ENCODE measurements at regions not wholly inside any gene's neighbourhood (a gene's known extent, or its start where the extent isn't known, plus 50 kb on each side); places are given as distances from the start of the nearest gene placed in this dataset.

DNA sequence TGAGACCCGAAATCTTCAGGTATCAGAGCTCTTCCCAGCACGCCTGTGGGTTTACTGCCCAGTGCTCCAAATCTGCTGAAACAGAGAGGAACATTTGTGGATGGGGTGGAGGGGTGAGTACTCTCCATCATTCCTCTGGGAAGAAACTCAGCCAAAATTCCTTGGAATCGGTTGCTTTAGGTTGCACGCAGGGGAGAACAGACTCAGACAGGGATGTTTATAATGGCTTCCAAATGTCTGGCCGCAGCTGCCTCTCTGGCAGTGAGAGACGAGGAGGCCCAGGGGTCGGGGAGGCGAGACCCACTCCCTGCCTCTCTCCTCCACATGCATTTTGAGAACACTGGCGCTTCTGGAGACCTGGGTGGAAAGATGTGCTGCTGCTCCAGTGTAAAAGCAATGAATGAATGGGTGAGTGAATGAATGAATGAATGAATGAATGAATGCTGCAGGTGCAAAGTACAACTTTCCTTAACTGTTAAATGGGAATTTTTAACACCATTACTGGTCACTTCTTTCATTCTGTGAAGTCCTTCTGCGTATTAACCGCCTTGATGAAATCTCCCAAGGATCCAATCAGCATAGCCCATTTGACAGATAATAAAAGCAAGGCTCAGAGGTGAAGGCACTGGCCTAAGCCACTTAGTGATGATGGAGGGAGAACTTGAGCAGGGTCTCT, 437.4 kb downstream of the MIAT start:
- Mint-ChIP-seq H3K27me3 (ENCODE audit: low read depth) (no peaks in the 10 kb centered on the region), H3K4me3 (no peak overlapping the region), H3K27ac (ENCODE audit: unreplicated experiment) (no peak overlapping the region), H3K9me3 (no peaks in the 10 kb centered on the region), H3K4me1 (peaks cover 4% of the 10 kb centered on the region), H3K36me3 (ENCODE audit: low read depth) (no peaks in the 10 kb centered on the region)
- no peak for TF ChIP-seq CTCF (conservative IDR thresholded peaks at IDR 0.05)
- DNase-seq (ENCODE audit: low read depth, low spot score) = no peak

DNA sequence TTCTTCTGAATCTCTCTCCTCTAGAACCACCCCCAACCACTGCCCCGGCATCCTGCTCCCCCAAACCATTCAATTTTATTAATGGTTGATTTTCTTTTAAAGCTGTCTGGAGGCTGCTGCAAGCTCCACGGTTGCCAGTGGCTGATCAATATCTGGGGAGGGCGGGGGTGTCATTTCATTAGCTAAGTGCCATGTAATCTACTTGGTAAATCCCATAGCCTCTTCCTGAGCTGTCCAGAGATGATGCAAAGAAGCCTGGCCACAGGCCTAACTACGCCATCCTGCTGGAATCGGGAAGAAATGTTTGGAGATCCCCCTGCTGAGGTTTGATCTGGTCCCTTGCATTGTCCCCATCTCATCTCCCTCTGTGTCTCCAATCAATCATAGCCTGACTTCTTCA, 440.1 kb downstream of the MIAT start:
- H3K4me1 Mint-ChIP-seq = peaks cover 28% of the 10 kb centered on the region
- no peak overlapping the region for H3K27ac Mint-ChIP-seq (ENCODE audit: unreplicated experiment)
- DNase-seq (ENCODE audit: low read depth, low spot score) = no peak
- no peaks in the 10 kb centered on the region for H3K27me3 Mint-ChIP-seq (ENCODE audit: low read depth)
- TF ChIP-seq CTCF (conservative IDR thresholded peaks at IDR 0.05) = no peak
- H3K9me3 Mint-ChIP-seq = no peaks in the 10 kb centered on the region
- no peak overlapping the region for H3K4me3 Mint-ChIP-seq
- no peaks in the 10 kb centered on the region for H3K36me3 Mint-ChIP-seq (ENCODE audit: low read depth)

- no peak overlapping the region for H3K4me3 Mint-ChIP-seq
- DNase-seq (ENCODE audit: low read depth, low spot score) = no peak
- no peaks in the 10 kb centered on the region for H3K9me3 Mint-ChIP-seq
- TF ChIP-seq CTCF (conservative IDR thresholded peaks at IDR 0.05) = no peak
- no peaks in the 10 kb centered on the region for H3K27me3 Mint-ChIP-seq (ENCODE audit: low read depth)
- H3K27ac Mint-ChIP-seq (ENCODE audit: unreplicated experiment) = no peak overlapping the region
- peaks cover 32% of the 10 kb centered on the region for H3K4me1 Mint-ChIP-seq
- H3K36me3 Mint-ChIP-seq (ENCODE audit: low read depth) = no peaks in the 10 kb centered on the region
These were observed 440.5 kb downstream of the MIAT start for GRCh38 chr22:27097933-27098332.

GRCh38 chr22:27099946-27100722, 442.7 kb downstream of the MIAT start:
- DNase-seq (ENCODE audit: low read depth, low spot score) = no peak
- H3K4me3 Mint-ChIP-seq = no peak overlapping the region

GRCh38 chr22:27100789-27101188, 443.4 kb downstream of the MIAT start:
- Mint-ChIP-seq H3K27me3 (ENCODE audit: low read depth) (no peaks in the 10 kb centered on the region), H3K4me1 (peaks cover 32% of the 10 kb centered on the region), H3K36me3 (ENCODE audit: low read depth) (no peaks in the 10 kb centered on the region), H3K27ac (ENCODE audit: unreplicated experiment) (no peak overlapping the region), H3K9me3 (no peaks in the 10 kb centered on the region), H3K4me3 (peak overlapping the region; percentile 14)
- peak; percentile 56 for DNase-seq (ENCODE audit: low read depth, low spot score)
- no peak for TF ChIP-seq CTCF (conservative IDR thresholded peaks at IDR 0.05)

More at GRCh38 chr22:27099946-27100722, 442.7 kb downstream of the MIAT start:
- no peak for TF ChIP-seq CTCF (conservative IDR thresholded peaks at IDR 0.05)
- Mint-ChIP-seq H3K36me3 (ENCODE audit: low read depth) (no peaks in the 10 kb centered on the region), H3K27ac (ENCODE audit: unreplicated experiment) (peak overlapping the region; percentile 37), H3K27me3 (ENCODE audit: low read depth) (no peaks in the 10 kb centered on the region), H3K9me3 (no peaks in the 10 kb centered on the region), H3K4me1 (peaks cover 32% of the 10 kb centered on the region)
